ENCODE measurements at regions not wholly inside any gene's neighbourhood (a gene's known extent, or its start where the extent isn't known, plus 50 kb on each side); places are given as distances from the start of the nearest gene placed in this dataset.

- TF ChIP-seq USF1 (IDR thresholded peaks at IDR 0.05): no peak
- no peak for TF ChIP-seq EP300 (IDR thresholded peaks at IDR 0.05; ENCODE audit: borderline replicate concordance)
- no peak for TF ChIP-seq YY1 (IDR thresholded peaks at IDR 0.05; ENCODE audit: low read depth)
Measured at GRCh38 chr12:3950714-3951320, 77.6 kb upstream of the PARP11 start.
